ENCODE measurements at regions not wholly inside any gene's neighbourhood (a gene's known extent, or its start where the extent isn't known, plus 50 kb on each side); places are given as distances from the start of the nearest gene placed in this dataset.

DNA sequence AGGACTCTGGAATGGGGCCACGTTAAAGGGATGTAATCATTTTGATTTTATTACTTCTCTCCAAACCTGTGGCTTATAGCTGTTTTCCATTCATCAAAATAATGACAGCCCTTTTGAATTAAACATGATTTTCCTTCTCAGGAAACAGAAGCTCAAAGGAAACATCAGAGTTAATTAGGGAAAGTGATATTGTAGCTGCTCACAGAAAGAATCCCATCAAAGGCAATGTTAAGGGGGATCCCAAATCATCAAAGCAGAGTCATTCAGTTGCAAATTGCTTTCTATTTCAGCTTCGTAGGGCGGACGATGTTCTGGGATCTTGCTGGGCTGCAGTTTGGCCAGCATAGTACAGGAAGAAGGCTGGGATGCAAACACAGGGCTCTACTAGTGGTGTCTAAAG lies 563.2 kb downstream of the CCSER2 start:
- TF ChIP-seq, protein P1, sequence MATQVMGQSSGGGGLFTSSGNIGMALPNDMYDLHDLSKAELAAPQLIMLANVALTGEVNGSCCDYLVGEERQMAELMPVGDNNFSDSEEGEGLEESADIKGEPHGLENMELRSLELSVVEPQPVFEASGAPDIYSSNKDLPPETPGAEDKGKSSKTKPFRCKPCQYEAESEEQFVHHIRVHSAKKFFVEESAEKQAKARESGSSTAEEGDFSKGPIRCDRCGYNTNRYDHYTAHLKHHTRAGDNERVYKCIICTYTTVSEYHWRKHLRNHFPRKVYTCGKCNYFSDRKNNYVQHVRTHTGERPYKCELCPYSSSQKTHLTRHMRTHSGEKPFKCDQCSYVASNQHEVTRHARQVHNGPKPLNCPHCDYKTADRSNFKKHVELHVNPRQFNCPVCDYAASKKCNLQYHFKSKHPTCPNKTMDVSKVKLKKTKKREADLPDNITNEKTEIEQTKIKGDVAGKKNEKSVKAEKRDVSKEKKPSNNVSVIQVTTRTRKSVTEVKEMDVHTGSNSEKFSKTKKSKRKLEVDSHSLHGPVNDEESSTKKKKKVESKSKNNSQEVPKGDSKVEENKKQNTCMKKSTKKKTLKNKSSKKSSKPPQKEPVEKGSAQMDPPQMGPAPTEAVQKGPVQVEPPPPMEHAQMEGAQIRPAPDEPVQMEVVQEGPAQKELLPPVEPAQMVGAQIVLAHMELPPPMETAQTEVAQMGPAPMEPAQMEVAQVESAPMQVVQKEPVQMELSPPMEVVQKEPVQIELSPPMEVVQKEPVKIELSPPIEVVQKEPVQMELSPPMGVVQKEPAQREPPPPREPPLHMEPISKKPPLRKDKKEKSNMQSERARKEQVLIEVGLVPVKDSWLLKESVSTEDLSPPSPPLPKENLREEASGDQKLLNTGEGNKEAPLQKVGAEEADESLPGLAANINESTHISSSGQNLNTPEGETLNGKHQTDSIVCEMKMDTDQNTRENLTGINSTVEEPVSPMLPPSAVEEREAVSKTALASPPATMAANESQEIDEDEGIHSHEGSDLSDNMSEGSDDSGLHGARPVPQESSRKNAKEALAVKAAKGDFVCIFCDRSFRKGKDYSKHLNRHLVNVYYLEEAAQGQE (IDR thresholded peaks at IDR 0.05; ENCODE audit: unreplicated experiment), result no peak
- H3K27ac Mint-ChIP-seq, result no peak overlapping the region

DNA sequence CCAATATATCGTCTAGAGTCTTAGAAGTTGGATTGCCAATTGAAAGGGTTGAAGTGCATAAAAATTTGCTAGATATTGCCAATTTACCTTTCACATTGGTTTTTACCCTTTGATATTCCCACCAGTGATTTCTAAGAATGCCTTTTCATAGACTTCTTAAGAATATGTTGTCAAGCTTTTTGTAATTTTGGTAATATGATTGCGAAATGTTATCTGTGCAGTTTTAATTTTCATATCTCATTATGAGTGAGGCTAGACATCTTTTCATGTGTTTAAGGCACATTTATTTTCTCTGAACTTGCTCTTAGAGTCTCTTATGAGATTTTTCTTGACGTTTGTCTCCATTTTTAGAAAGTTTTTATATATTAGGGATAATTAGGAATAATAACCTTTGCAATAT lies 567.2 kb downstream of the CCSER2 start:
- H3K9me3 Mint-ChIP-seq, result peaks cover 39% of the 10 kb centered on the region
- DNase-seq (ENCODE audit: low spot score), result no peak
- H3K9me2 ChIP-seq (ENCODE audit: insufficient read depth), result no peaks in the 10 kb centered on the region; the same call in 1 of the 2 replicates
- H3K27me3 ChIP-seq (ENCODE audit: insufficient read depth), result no peaks in the 10 kb centered on the region
- no peaks in the 10 kb centered on the region for H3K36me3 ChIP-seq (ENCODE audit: insufficient read depth)
- no peaks in the 10 kb centered on the region for H4K20me1 ChIP-seq (replicated peaks; ENCODE audit: insufficient read depth)
- no peak overlapping the region for H3K4me3 Mint-ChIP-seq
- ATAC-seq, result no peak
- H3F3A ChIP-seq (replicated peaks; ENCODE audit: low read depth), result no peaks in the 10 kb centered on the region
- no peak overlapping the region for H2AFZ ChIP-seq
- no peak overlapping the region for H3K27ac Mint-ChIP-seq
- H3K79me2 ChIP-seq (replicated peaks; ENCODE audit: insufficient read depth), result no peaks in the 10 kb centered on the region
- H3K4me3 ChIP-seq, result no peak overlapping the region
- peaks cover 3% of the 10 kb centered on the region for H3K27me3 Mint-ChIP-seq (ENCODE audit: insufficient read depth, low read depth, poor library complexity)
- no peaks in the 10 kb centered on the region; the same call in 2 of the 3 replicates for H3K36me3 Mint-ChIP-seq (ENCODE audit: low read depth)
- H3K27ac ChIP-seq (ENCODE audit: low read depth), result no peak overlapping the region
- H3K4me2 ChIP-seq, result no peak overlapping the region
- H3K4me1 Mint-ChIP-seq, result no peaks in the 10 kb centered on the region
- H3K4me1 ChIP-seq (ENCODE audit: insufficient read depth), result no peaks in the 10 kb centered on the region
- TF ChIP-seq, protein P1 (IDR thresholded peaks at IDR 0.05; ENCODE audit: unreplicated experiment), result no peak
- TF ChIP-seq, protein P2, sequence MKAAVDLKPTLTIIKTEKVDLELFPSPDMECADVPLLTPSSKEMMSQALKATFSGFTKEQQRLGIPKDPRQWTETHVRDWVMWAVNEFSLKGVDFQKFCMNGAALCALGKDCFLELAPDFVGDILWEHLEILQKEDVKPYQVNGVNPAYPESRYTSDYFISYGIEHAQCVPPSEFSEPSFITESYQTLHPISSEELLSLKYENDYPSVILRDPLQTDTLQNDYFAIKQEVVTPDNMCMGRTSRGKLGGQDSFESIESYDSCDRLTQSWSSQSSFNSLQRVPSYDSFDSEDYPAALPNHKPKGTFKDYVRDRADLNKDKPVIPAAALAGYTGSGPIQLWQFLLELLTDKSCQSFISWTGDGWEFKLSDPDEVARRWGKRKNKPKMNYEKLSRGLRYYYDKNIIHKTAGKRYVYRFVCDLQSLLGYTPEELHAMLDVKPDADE (IDR thresholded peaks at IDR 0.05), result no peak
- TF ChIP-seq POLR2AphosphoS5 (IDR thresholded peaks at IDR 0.05; ENCODE audit: low read depth) (no peak), NANOG (IDR thresholded peaks at IDR 0.05; ENCODE audit: borderline replicate concordance) (no peak), JUNB (IDR thresholded peaks at IDR 0.05; ENCODE audit: unreplicated experiment) (no peak), CREB1 (CRISPR knock-in tag; IDR thresholded peaks at IDR 0.05; ENCODE audit: low read depth) (no peak)
- TF ChIP-seq, protein P3, sequence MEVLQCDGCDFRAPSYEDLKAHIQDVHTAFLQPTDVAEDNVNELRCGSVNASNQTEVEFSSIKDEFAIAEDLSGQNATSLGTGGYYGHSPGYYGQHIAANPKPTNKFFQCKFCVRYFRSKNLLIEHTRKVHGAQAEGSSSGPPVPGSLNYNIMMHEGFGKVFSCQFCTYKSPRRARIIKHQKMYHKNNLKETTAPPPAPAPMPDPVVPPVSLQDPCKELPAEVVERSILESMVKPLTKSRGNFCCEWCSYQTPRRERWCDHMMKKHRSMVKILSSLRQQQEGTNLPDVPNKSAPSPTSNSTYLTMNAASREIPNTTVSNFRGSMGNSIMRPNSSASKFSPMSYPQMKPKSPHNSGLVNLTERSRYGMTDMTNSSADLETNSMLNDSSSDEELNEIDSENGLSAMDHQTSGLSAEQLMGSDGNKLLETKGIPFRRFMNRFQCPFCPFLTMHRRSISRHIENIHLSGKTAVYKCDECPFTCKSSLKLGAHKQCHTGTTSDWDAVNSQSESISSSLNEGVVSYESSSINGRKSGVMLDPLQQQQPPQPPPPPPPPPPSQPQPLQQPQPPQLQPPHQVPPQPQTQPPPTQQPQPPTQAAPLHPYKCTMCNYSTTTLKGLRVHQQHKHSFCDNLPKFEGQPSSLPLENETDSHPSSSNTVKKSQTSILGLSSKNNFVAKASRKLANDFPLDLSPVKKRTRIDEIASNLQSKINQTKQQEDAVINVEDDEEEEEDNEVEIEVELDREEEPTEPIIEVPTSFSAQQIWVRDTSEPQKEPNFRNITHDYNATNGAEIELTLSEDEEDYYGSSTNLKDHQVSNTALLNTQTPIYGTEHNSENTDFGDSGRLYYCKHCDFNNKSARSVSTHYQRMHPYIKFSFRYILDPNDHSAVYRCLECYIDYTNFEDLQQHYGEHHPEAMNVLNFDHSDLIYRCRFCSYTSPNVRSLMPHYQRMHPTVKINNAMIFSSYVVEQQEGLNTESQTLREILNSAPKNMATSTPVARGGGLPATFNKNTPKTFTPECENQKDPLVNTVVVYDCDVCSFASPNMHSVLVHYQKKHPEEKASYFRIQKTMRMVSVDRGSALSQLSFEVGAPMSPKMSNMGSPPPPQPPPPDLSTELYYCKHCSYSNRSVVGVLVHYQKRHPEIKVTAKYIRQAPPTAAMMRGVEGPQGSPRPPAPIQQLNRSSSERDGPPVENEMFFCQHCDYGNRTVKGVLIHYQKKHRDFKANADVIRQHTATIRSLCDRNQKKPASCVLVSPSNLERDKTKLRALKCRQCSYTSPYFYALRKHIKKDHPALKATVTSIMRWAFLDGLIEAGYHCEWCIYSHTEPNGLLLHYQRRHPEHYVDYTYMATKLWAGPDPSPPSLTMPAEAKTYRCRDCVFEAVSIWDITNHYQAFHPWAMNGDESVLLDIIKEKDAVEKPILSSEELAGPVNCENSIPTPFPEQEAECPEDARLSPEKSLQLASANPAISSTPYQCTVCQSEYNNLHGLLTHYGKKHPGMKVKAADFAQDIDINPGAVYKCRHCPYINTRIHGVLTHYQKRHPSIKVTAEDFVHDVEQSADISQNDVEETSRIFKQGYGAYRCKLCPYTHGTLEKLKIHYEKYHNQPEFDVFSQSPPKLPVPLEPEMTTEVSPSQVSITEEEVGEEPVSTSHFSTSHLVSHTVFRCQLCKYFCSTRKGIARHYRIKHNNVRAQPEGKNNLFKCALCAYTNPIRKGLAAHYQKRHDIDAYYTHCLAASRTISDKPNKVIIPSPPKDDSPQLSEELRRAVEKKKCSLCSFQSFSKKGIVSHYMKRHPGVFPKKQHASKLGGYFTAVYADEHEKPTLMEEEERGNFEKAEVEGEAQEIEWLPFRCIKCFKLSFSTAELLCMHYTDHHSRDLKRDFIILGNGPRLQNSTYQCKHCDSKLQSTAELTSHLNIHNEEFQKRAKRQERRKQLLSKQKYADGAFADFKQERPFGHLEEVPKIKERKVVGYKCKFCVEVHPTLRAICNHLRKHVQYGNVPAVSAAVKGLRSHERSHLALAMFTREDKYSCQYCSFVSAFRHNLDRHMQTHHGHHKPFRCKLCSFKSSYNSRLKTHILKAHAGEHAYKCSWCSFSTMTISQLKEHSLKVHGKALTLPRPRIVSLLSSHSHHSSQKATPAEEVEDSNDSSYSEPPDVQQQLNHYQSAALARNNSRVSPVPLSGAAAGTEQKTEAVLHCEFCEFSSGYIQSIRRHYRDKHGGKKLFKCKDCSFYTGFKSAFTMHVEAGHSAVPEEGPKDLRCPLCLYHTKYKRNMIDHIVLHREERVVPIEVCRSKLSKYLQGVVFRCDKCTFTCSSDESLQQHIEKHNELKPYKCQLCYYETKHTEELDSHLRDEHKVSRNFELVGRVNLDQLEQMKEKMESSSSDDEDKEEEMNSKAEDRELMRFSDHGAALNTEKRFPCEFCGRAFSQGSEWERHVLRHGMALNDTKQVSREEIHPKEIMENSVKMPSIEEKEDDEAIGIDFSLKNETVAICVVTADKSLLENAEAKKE (CRISPR knock-in tag; IDR thresholded peaks at IDR 0.05), result no peak

More for the DNA sequence above, 563.2 kb downstream of the CCSER2 start:
- Histone ChIP-seq H4K20me1 (replicated peaks; ENCODE audit: insufficient read depth) (no peaks in the 10 kb centered on the region), H3K79me2 (replicated peaks; ENCODE audit: insufficient read depth) (no peaks in the 10 kb centered on the region), H3K36me3 (ENCODE audit: insufficient read depth) (no peaks in the 10 kb centered on the region), H3K27me3 (ENCODE audit: insufficient read depth) (no peaks in the 10 kb centered on the region), H3K4me3 (no peak overlapping the region), H3K27ac (ENCODE audit: low read depth) (no peak overlapping the region), H2AFZ (no peak overlapping the region), H3F3A (replicated peaks; ENCODE audit: low read depth) (no peaks in the 10 kb centered on the region), H3K9me2 (ENCODE audit: insufficient read depth) (no peaks in the 10 kb centered on the region; the same call in 1 of the 2 replicates), H3K4me1 (ENCODE audit: insufficient read depth) (no peaks in the 10 kb centered on the region), H3K4me2 (no peak overlapping the region)
- peaks cover 57% of the 10 kb centered on the region for H3K9me3 Mint-ChIP-seq
- no peak overlapping the region for H3K4me3 Mint-ChIP-seq
- peaks cover 3% of the 10 kb centered on the region for H3K27me3 Mint-ChIP-seq (ENCODE audit: insufficient read depth, low read depth, poor library complexity)
- no peaks in the 10 kb centered on the region for H3K4me1 Mint-ChIP-seq
- ATAC-seq (no peak), DNase-seq (ENCODE audit: low spot score) (no peak)
- H3K36me3 Mint-ChIP-seq (ENCODE audit: low read depth), result peaks cover 3% of the 10 kb centered on the region; the same call in 2 of the 3 replicates

All from GM23338 (cell line).